B cell (primary cell): ENCODE measurements at regions not wholly inside any gene's neighbourhood (a gene's known extent, or its start where the extent isn't known, plus 50 kb on each side); places are given as distances from the start of the nearest gene placed in this dataset.

ENCODE experiments used
- ATAC-seq: fragments of 200-7000 bp; cut with Tn5 transposase; one replicate; pipeline ENCODE4 v1.10.0; 2021; ENCODE audit warnings: low read depth, mild to moderate bottlenecking, moderate number of reproducible peaks, moderate library complexity
- CTCF ChIA-PET: fragments of 350-600 bp; sonication (Branson Sonifier 250); formaldehyde crosslinking; loops from one replicate; lab custom pipeline; 2021; ENCODE audit warnings: antibody characterized with exemption, inconsistent platforms; lab: Charles Lee
- POLR2A ChIA-PET: fragments of 350-600 bp; sonication (Branson Sonifier 250); formaldehyde crosslinking; loops from one replicate; lab custom pipeline; 2021; ENCODE audit warnings: antibody characterized with exemption; lab: Charles Lee
- DNase-seq: peaks from one replicate; pipeline ENCODE4 v3.0.0; 2013
- H2AFZ ChIP-seq: 2 replicates; pipeline ENCODE4 v1.6.1; 2012; ENCODE audit warnings: mild to moderate bottlenecking, low read depth, low read length; ENCODE audit not compliant: insufficient read depth, poor library complexity, severe bottlenecking
- H3K27ac ChIP-seq, 2 donors: 1 replicate in 1 of 2; 2 replicates in 1 of 2; pipeline ENCODE4 v1.5.1; 2012 to 2013; ENCODE audit warnings: low read length in 2 of 2, mild to moderate bottlenecking in 2 of 2, moderate library complexity in 1 of 2
- H3K27me3 ChIP-seq, 4 experiments: fragments of 200-600 bp in 1 of 4; sonication (generic) in 1 of 4; replicated peaks in 1 of 4; 1 replicate in 2 of 4; 2 replicates in 2 of 4; pipeline versions ENCODE4 v1.6.1 to v1.7.0; 2013 to 2016; ENCODE audit warnings: low read length in 3 of 4, mild to moderate bottlenecking in 2 of 4, mixed read lengths in 1 of 4, moderate library complexity in 1 of 4; ENCODE audit not compliant: insufficient read depth in 4 of 4, control insufficient read depth in 3 of 4; ENCODE audit errors: control extremely low read depth in 1 of 4
- H3K36me3 ChIP-seq, 2 experiments: replicated peaks in 1 of 2; 1 replicate in 1 of 2; 2 replicates in 1 of 2; pipeline versions ENCODE4 v1.6.1 to v1.7.1; 2013; ENCODE audit warnings: low read length in 1 of 2; ENCODE audit not compliant: insufficient read depth in 2 of 2, control insufficient read depth in 1 of 2; ENCODE audit errors: control extremely low read depth in 1 of 2, extremely low read depth in 1 of 2
- H3K4me1 ChIP-seq, 2 donors: fragments of 200-600 bp in 1 of 2; sonication (generic) in 1 of 2; 1 replicate in 1 of 2; 2 replicates in 1 of 2; pipeline versions ENCODE4 v1.5.1 to v1.6.1; 2013 to 2017; ENCODE audit warnings: low read length in 2 of 2; ENCODE audit not compliant: control insufficient read depth in 2 of 2, insufficient read depth in 2 of 2
- H3K4me2 ChIP-seq: replicated peaks from 2 replicates; pipeline ENCODE3; 2012; ENCODE audit warnings: mild to moderate bottlenecking, low read depth, low read length; ENCODE audit not compliant: poor library complexity, severe bottlenecking
- H3K4me3 ChIP-seq, 5 experiments: fragments of 200-600 bp in 1 of 5; sonication (generic) in 1 of 5; 1 replicate in 3 of 5; 2 replicates in 2 of 5; pipeline versions ENCODE4 v1.5.1 to v1.7.0; 2011 to 2016; ENCODE audit warnings: low read length in 4 of 5, mild to moderate bottlenecking in 4 of 5, low read depth in 2 of 5, control low read depth in 1 of 5, moderate library complexity in 1 of 5; ENCODE audit not compliant: insufficient read depth in 1 of 5; ENCODE audit errors: control extremely low read depth in 1 of 5, extremely low read depth in 1 of 5
- H3K79me2 ChIP-seq: fragments of 200-600 bp; sonication (generic); one replicate; pipeline ENCODE4 v1.6.0; 2016; ENCODE audit warnings: low read length; ENCODE audit not compliant: control insufficient read depth, insufficient read depth
- H3K9ac ChIP-seq: fragments of 200-600 bp; sonication (generic); 2 replicates; pipeline ENCODE4 v1.6.1; 2017; ENCODE audit warnings: mild to moderate bottlenecking, low read length, moderate library complexity
- H3K9me3 ChIP-seq, 3 donors: one replicate each; pipeline versions ENCODE4 v1.6.1 to v1.7.1; 2013; ENCODE audit warnings: low read length in 2 of 3; ENCODE audit not compliant: control insufficient read depth in 2 of 3, insufficient read depth in 1 of 3; ENCODE audit errors: control extremely low read depth in 1 of 3
- H4K20me1 ChIP-seq: 2 replicates; pipeline ENCODE4 v1.6.0; 2012; ENCODE audit warnings: mild to moderate bottlenecking, low read length; ENCODE audit not compliant: insufficient read depth, control insufficient read depth, poor library complexity, severe bottlenecking
- H3K27ac Mint-ChIP-seq: one replicate; pipeline ENCODE4 v1.8.0; 2021; ENCODE audit warnings: mixed read lengths
- H3K27me3 Mint-ChIP-seq: one replicate; pipeline ENCODE4 v1.8.0; 2021; ENCODE audit warnings: mixed read lengths
- H3K4me1 Mint-ChIP-seq: one replicate; pipeline ENCODE4 v1.8.0; 2021; ENCODE audit warnings: mixed read lengths
- H3K4me3 Mint-ChIP-seq: one replicate; pipeline ENCODE4 v1.8.0; 2021; ENCODE audit warnings: mixed read lengths
- H3K9me3 Mint-ChIP-seq: one replicate; pipeline ENCODE4 v1.8.0; 2022; ENCODE audit warnings: mixed read lengths; ENCODE audit not compliant: insufficient read depth
- EZH2 ChIP-seq: IDR thresholded peaks from 2 replicates; pipeline ENCODE4 v1.6.1; 2012; ENCODE audit warnings: borderline replicate concordance, low read depth, mild to moderate bottlenecking, moderate library complexity, low read length; ENCODE audit not compliant: insufficient read depth, poor library complexity, severe bottlenecking
- whole genome bisulfite sequencing: methylation state at CpG from one replicate; pipeline ENCODE4 v1.1.5; 2013; ENCODE audit warnings: missing lambda C conversion rate; ENCODE audit not compliant: insufficient coverage; 5-methylcytosine and 5-hydroxymethylcytosine counted together
- intact Hi-C: fragments of 100-400 bp; cut with micrococcal nuclease; formaldehyde crosslinking; loops from one replicate; pipeline ENCODE4 v1.10.0; 2022
- TF ChIP-seq, protein P1 (sequence below): fragments of 200-600 bp; IDR thresholded peaks from one replicate; pipeline ENCODE4 v1.8.0; 2022; ENCODE audit warnings: antibody characterized with exemption, mild to moderate bottlenecking

DNA sequence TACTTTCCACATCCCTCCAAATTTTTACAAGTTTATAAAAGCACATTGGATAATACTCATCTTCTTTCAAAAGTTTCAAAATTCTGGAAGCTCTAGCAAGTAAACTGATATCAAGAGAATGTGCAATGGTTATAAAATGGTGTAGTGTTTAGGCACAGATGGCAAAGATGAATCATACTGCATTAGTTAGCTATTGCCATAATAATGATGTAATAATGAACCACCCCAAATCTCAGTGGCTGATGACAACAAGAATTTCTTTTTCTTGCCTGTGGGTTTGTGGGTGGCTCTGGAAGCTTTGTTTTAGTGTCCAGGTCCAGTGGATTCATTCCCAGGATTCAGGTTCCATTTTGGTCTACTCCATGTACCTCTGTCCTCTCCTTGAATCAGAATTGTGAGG is 319.0 kb downstream of the BRINP1 start:
- H3K9me3 ChIP-seq = no peaks in the 10 kb centered on the region
- TF ChIP-seq EZH2 = no peak
- TF ChIP-seq, protein P1, sequence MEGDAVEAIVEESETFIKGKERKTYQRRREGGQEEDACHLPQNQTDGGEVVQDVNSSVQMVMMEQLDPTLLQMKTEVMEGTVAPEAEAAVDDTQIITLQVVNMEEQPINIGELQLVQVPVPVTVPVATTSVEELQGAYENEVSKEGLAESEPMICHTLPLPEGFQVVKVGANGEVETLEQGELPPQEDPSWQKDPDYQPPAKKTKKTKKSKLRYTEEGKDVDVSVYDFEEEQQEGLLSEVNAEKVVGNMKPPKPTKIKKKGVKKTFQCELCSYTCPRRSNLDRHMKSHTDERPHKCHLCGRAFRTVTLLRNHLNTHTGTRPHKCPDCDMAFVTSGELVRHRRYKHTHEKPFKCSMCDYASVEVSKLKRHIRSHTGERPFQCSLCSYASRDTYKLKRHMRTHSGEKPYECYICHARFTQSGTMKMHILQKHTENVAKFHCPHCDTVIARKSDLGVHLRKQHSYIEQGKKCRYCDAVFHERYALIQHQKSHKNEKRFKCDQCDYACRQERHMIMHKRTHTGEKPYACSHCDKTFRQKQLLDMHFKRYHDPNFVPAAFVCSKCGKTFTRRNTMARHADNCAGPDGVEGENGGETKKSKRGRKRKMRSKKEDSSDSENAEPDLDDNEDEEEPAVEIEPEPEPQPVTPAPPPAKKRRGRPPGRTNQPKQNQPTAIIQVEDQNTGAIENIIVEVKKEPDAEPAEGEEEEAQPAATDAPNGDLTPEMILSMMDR = no peak
- ChIA-PET CTCF (no interaction called here), POLR2A (no interaction called here)
- H3K4me1 ChIP-seq = no peaks in the 10 kb centered on the region
- no peak overlapping the region for H3K27ac ChIP-seq
- H2AFZ ChIP-seq = no peak overlapping the region
- H3K79me2 ChIP-seq = no peaks in the 10 kb centered on the region
- no peak overlapping the region for H3K4me3 Mint-ChIP-seq
- no peak overlapping the region for H3K4me3 ChIP-seq
- DNase-seq (no peak), ATAC-seq (no peak)
- no peaks in the 10 kb centered on the region for H3K9me3 Mint-ChIP-seq
- no peaks in the 10 kb centered on the region for H3K27me3 ChIP-seq
- H3K4me1 Mint-ChIP-seq = no peaks in the 10 kb centered on the region
- no peak overlapping the region for H3K4me2 ChIP-seq
- H3K27me3 Mint-ChIP-seq = no peaks in the 10 kb centered on the region
- H3K36me3 ChIP-seq = no peaks in the 10 kb centered on the region
- H3K27ac Mint-ChIP-seq = no peak overlapping the region
- H4K20me1 ChIP-seq = no peaks in the 10 kb centered on the region
- no peak overlapping the region for H3K9ac ChIP-seq
- intact Hi-C loops = no loop called here

DNA sequence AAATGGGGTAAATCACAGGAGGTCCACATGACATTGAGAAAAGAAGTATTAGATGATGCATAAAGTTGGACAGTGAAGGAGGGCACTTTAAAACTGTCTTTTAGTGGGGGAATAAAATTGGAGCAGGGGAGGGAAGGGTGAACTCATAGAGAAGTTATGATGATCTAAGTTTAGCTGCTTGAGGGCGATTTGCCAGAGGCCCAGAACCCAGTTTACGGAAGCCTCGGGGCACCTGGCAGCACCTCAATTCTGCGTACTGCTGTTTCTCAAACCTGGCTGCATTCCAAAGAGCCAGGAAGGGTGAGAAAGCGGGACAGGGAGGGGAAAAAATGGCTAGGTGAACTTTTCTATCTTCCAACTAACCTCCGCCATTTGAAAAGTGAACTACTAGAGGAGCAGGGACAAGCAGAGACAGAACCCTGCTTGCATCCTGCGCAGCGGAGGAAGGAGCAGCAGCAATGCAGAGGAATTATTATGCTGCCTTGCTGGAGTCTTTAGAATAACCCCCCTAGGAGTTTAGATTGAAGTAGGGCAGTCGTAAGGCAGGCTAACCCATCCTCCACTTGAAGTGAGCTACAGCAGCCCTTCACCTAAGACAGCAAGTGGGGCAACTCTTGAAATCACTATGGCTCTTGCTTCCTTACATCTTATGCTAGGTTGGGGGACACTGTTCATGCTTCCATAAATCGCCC is 316.8 kb downstream of the BRINP1 start:
- no peaks in the 10 kb centered on the region for H3K9me3 ChIP-seq
- no peak overlapping the region for H2AFZ ChIP-seq
- no peaks in the 10 kb centered on the region for H3K79me2 ChIP-seq
- no peaks in the 10 kb centered on the region for H4K20me1 ChIP-seq
- ChIA-PET CTCF (no interaction called here), POLR2A (no interaction called here)
- Mint-ChIP-seq H3K4me3 (no peak overlapping the region), H3K9me3 (no peaks in the 10 kb centered on the region), H3K27me3 (no peaks in the 10 kb centered on the region), H3K4me1 (no peaks in the 10 kb centered on the region), H3K27ac (no peak overlapping the region)
- 66% methylated on average over 3 of the region's 10 CpGs for WGBS
- H3K4me3 ChIP-seq = no peak overlapping the region
- ATAC-seq (no peak), DNase-seq (no peak)
- H3K4me1 ChIP-seq = no peaks in the 10 kb centered on the region
- H3K27ac ChIP-seq = no peak overlapping the region
- intact Hi-C loops = no loop called here
- no peak for TF ChIP-seq EZH2
- TF ChIP-seq, protein P1 = no peak
- no peaks in the 10 kb centered on the region for H3K27me3 ChIP-seq
- no peak overlapping the region for H3K9ac ChIP-seq
- no peak overlapping the region for H3K4me2 ChIP-seq
- no peaks in the 10 kb centered on the region for H3K36me3 ChIP-seq
